RKO (cell line): ENCODE measurements at regions not wholly inside any gene's neighbourhood (a gene's known extent, or its start where the extent isn't known, plus 50 kb on each side); places are given as distances from the start of the nearest gene placed in this dataset.

Experiments used
- DNase-seq: peaks from one replicate; pipeline ENCODE4 v3.0.0-alpha.2; 2016; ENCODE audit warnings: low spot score

DNA sequence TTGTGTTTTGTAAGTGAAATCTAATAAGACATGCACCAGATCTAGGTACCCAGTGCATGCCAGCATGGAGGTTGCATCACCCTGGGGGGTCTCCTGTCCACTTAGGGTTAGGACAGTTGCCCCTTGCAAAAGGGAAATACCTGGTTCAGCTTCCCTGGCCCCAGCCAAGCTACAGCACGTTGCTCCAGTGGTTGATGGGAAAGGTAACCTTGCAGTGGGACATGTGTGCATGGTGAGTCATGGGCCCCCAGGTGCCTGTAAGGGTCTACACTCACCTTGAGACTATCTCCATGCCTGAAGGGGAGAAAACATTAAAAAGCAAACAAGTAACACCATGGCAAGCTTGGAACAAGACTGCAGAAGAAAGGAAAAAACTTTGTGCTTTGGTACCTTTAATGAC, 143.9 kb downstream of the LSM5 start:
- no peak for DNase-seq

DNA sequence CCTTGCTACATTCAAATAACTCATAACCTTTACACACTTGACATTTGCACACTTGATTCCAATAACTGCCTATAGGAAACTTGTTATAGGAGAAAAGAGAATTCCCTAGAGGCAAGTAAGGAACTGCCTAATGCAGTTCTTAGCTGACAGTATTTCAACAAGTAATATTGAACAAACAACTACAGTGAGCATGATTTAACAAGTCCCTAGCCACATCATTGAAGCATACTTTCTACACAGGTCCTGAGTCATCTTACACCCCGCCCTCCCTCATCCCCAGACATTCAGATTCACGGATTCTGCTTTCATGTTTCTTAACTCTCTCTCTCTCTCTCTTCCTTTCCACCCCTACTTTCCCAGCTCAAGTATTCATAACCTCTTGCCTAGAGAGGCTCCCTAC, 153.5 kb downstream of the LSM5 start:
- DNase-seq: peak; percentile 34

DNA sequence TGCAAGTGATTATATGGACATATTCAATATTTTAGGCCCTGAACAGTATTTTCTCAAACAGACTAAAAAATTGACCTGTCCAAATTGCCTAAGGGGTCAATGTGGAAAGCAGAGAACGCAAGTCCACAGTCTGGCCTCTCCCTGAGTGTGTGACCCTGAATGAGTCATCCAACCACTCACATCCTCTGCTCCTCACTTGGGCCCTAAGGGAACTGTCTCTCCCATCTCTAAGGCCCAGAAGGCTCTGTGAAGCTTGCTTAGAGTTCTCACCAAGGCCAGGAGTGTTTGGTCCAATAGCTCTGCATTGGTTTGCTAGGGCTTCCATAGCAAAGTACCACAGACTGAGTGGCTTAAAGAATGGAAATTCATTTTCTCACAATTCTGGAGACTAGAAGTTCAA, 155.1 kb downstream of the LSM5 start:
- peak; percentile 60 for DNase-seq

DNA sequence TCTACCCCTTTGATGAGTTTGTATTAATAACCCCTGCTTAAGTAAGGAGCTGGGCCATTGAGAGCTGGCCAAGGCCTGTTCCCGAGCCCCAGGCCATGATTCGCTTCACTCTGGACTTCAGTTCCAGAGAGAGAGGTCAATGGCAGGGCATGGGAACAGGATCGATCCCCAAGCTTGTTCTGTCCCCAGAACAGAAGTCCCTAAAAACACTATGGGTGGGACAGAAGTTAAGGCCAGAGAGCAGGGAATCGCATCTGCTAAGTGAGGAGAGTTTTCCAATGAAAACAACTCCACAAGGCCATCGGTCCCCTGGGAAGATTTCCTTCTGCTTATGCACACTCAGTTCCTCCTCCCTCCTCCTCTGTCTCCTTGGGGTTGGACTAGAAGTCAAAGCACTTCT, 159.6 kb downstream of the LSM5 start:
- DNase-seq: no peak

DNA sequence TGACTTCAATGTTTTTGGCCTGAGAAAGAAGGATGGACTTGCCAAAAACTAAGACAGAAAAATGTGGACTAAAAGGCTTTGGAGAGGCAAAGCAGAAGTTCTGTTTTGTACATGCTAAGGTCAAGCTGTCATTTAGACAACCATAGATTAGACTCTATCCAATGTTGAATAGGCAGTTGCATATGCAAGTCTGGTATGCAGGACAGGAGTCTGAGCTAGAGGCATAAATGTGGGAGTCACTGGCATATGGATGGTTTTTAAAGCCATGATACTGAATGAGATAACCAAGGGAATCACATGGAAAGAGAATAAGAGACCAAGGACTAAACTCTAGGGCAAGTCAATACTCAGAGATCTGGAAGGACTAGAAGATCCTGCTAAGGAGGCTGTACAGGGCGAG, 164.1 kb downstream of the LSM5 start:
- no peak for DNase-seq

DNA sequence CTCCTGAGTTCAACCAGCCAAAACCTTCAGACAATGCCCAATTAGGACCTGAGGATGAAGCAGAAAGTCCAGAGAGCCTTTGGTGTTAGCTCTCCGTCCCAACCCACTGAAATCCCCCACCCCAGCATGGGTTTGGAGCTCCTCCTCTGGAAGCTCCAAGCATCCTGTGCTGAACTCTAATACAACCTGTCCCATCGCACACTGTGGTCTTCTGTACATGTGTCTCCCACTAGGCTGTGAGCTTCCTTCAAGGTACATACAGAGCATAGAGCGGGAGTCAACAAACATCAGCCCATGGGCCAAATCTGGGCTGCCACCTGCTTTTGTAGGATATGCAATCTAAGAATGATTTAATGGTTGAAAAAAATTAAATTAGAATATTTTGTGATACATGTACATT, 166.5 kb downstream of the LSM5 start:
- DNase-seq: no peak

DNA sequence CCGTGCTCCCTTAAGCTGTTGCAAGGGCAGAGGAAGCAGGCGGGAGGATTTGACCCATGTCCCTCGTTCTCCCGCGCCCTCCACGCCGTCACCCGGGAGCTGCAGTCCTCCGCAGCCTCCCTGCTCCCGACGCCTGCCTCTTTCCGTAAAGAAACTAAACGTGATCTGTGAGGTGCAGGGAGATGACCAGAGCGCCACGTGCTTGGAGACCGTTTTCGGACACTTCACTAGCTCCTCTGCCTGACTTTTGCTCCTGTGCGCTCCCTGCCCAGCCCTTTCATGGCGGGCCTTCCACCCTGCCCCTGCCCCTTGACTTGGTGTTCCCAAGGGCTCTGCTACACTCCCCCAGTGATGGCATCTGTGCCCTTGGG, 171.2 kb downstream of the LSM5 start:
- DNase-seq: no peak

DNA sequence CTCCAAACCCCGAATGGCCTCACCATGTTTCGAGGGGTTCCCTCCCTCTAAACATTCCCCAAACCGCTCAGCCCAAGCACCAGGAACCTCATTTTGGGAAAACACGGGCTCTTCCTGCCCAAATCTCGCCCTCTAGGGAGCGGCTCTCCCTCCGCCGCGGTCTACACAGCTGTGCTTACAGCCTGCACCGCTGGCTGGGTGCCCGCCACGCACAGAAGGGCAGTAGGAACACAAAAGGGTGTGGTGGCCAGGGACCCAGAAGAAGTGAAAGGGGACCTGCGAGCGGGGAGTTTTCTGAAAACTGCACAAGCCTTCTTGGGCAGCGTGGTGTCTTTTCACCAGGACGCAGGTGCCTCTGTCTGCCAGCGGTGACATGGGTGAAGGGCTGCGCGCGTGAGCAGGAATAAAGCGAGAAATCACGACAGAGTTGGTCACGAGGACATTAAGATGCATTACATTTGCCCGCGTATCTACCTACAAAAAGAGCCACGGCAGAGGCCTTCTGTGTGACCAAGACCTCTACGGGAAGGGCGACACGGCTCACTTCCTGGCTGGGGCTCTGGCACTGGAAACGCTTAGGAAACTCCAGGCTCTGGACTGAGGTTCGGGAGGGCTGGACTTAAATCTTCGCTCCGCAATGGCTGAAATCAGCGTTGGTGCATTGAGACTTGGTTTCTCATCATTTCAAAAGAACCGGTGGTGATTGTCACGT, 171.7 kb downstream of the LSM5 start:
- no peak for DNase-seq

DNA sequence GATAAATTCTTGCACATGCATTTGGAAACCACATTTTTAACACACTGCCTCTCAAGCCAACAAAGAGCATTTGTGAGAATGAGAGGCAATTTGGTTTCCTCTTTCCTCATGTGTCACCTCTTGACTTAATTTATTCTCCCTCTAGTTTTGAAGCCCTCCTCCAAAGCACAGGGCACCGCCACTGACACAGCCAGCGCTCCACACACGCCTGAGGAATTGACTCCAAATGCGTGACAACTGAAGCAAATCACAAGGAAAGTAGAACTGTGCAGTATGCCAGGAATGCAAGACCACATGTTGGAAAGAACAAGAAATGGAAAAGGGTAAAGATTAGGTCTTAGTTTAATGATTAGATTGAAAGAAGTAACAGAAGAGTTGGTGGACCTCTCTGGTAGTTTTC, 173.3 kb downstream of the LSM5 start:
- DNase-seq: no peak

DNA sequence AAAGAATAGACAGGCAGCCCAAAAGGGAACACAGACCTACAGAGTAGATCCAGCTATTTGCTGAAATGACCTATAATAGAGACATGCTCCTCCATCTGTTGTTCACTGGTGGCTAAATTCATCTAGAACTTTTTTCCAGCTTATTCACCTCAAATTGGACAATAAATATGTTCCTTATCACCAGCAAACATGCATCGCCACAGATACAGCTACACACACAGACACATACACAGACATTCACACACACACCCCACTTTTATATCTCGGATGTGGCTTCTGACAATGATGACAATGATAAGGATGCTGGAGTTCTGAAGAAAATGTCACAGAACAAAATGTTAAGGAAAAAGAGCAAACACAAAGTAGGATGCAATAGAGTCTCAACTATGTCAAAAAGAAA, 175.4 kb downstream of the LSM5 start:
- DNase-seq: no peak

DNA sequence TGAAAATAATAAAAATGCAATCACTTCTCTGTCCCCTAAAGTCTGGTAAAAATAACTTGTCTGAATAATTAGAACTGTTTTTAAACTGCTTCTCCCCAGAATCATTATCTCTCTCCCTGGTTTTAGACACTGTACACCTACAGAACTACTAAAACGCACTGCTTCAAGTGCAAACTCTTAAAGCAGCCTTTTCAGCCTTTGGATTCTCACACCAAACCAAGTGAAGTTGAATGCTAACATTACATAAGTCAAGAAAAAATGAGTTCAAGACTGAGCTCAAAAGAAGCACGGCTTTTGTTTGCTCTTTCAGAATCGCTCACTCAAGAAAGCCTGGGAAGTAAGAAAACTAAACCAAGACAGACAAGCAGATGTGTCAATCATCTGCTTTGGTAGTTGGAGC, 188.8 kb downstream of the LSM5 start:
- DNase-seq: no peak

DNA sequence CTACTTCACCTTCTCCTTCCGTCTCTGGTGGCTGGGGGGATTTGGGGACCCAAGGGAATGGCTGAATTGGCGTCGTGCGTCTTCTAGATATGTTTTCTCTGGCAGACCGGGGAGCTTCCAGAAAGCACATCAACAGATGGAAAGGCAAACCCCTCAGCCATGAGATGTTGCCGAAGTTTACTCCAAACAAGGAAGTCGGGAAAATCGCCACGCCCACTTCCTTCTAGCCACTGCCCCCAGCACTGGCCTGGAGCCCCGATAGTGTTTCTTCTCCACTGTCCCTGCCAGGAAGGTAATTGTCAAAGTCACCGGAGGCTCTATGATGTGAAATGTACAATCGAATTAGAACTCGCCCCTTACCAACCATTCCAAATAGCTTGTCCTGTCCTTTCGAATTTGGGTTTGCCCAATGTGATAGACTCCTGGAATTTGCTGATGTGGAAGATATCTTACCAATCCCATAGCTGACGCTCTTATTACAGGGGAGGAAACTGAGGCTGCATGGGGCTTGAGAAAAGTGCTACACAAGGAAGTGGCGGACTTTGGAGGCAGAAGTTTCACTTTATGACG, 191.0 kb downstream of the LSM5 start:
- DNase-seq: no peak

DNA sequence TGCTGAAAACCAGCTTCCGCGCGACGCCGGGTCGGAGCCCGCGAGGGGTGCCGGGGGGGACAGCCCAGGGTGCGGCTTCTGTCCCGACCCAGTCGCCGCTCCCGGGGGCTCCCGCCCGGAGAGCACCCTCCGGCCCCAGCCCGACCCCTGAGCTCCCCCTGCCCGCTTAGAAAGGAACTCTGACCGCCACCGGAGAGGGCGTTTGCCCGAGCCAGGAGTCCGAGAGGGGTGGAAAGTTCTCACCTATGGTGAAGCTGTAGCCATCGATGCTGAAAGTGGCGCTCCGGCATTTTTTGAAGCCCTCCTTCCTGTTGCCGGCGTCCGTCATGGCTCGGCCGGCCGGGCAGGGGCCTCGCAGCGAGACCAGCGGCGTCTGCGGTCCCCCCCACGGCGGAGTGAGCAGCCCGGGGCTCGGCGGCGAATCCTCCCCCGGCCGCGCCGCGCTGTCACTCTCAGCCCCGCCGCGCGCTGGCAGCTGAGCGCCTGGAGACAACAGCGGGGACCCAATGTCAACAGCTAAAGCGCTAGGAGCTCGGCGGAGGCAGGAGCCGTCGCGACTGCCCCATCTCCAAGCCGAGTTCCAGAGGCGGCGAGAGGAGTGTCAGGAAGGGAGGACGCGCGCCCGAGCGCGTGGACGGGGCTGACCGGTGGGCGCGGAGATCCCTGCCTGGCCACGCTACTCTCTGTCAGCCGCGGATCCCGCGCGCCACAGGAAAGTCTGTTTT, 191.6 kb downstream of the LSM5 start:
- DNase-seq: no peak

DNA sequence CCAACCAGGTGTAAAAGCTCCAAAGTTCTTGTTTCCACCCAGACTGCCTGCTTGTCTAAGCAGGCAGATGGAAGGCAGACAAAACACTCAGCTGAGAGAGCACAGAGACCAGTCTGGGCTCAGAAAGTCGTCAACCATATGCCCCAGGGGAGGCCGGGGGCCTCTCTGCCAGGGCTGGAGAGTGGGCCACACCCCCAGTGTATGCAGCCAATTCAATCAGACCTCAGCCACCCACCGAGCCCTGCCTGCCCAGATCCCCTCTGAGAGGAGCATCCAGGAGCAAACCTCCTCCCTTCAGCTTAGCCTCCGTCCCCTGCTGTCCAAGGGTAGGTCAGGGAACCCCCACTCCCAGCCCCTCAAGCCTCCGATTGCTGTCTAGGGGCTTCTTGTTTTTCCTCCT, 196.3 kb downstream of the LSM5 start:
- no peak for DNase-seq

DNA sequence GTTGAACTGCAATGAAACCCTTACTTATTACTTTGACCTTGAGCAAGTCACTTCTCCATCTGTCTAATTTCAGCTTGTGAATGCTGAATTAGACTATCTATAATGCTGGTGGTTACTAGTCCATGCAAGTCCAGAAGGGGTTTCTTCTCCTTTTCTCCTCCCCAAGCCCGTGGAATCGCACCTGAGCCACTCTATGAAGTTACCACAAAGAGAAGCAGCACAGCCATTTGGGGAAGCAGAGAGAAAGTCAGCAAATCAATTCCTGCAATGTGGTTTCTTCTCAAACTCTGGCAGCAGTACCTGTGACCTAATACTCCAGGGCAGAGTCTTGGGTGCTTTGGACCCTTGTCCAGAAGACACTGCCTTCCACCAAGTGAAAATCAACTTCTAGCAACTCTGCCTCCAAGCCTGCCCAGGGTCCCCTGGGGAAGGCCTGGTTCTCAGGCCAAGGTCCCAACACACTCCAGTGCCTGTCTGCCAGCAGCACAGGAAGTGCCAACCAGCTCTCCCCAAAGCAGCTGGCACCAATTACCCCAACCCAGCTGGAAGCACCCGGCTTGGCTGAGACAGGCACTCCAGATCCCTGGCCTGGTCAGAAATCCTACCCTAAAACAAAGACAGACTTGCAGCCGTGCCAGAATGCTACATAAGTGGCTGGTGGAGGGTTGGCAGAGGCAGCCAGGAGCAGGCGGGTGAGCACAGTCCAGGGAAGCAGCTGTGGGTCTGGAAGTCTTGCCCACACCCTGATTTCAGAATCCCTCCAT, 200.3 kb downstream of the LSM5 start:
- DNase-seq: no peak

DNA sequence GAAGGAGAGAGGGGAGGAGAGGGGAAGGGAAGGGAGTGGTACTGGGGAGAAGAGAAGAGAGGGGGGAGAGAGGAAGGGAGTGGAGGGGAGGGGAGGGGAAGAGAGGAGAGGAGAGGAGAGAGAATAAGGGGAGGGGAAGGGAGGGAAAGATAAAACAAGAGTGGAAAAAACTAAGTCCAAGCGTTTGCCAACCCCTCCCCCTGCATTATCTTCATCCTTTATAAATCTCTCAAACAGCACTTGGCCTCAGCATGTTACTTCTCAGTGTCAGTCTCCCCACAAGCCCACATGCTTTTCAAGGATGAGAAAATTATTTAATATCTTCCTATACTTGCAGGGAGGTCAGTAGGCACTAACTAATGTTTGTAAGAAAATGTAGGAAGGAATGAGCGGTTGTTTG, 204.5 kb downstream of the LSM5 start:
- DNase-seq: no peak

DNA sequence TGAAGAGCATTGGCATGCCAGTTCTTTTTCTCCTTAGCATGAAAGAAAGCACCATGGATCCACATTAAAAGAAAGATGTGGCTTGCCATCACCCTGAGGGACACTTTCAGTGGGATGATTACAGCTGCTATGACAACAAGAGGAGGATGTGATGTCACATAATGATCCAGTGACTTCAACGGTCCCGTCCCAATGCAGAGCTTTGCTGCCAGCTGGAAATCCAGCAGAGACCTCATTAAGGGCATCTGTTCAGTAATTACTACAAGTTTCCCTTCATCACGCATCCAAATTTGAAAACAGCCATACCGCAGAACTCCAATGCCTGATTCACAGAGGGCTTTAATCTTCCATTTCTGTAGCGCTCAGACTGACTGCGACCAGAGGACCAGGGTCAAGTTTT, 206.6 kb downstream of the LSM5 start:
- no peak for DNase-seq

DNA sequence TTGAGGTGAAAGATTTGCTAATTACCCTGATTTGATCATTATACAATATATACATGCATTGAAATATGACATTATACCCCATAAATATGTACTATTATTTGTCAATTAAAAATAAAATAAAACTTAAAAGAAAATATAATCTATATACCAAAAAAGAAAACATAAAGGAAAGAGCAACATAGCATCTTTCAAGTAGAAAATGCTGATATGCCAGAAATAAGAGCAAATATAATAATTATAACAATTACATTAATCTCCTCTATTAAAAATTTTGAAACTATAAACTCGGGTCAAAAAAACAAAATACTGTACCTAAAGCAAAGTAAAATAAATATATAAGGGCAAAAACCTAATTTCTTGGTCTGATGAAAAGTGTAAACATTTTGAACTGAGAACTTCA, 209.3 kb upstream of the PDE1C start:
- DNase-seq: no peak

DNA sequence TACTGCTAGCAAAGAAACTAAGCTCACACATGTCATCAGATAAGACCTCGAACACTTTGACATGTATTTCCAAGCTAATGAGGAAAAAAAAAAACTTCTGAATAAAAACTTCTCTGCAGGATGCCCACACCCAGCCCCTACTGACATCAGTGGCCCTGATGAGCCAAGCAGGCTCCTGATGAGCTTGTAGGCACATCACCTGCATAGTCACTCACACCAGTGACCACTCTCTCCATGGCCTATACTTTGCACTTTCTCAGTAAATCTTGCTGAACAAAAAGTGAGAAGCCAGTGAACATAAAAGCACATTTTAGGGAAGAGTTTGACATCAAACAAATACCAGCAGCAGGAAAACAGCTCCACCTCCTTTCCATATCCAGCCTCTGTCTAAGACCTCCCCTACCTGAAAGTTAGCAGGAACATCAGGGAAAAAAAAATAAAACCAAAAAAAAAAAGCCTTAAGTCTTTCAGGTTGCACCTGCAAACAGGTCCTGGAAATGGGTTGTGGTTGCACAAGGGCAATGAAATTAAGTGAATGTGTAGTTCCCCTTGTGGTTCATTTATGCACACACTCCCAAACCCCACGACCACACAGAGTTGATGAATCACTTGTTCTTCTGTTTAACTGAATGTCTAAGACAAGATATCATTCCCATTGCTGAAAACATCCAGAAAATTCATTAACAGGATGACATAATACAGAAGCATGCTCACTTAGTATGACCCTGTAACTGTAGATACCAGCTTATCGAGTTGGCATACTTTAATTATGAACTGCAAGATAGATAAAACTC, 205.2 kb upstream of the PDE1C start:
- DNase-seq: no peak

DNA sequence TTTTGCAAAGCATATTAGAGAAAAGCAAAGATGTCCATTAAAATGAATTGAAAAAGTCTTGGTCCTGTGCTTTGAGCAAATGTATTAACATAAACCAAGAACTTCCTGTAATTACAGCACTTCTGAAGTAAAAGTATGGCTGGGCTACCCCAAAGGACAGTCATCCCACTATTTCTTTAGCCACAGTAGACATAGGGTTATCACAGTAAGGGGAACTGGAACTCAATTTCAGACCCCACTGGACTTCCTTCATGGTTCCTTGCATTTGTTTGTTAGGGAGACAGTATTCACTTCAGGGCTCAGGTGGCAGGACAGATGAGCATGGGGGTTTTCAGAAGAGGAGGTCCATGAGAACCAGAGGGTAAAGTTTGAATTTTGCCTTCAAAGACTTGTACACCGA, 203.1 kb upstream of the PDE1C start:
- DNase-seq: no peak

DNA sequence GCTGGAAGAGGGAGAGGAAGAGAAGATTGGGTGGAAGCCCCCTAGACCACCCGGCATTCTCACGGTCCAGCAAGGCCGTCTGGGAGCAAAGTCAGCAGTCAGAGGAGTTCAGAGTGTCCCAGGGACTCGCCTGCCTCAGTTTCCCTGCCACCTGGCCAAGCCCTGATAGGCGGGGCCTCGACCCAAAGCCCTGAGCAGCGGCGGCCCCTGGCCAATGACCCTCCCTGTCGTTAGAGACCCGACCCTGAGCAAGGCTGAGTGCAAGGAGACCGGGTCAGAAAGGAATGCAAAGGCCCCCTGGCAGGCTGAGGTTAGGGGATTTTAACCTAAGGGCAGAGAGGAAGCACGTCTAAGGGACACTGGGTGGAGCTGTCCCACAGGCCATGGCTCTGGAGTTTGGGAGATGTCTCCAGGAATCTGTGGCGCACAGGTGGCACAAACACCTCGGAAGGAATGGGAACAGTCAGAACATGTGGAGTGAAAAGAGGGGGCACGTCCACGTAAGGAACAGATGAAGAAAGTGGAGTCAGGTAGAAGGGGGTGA, 196.8 kb upstream of the PDE1C start:
- DNase-seq: no peak
